ENCODE measurements at regions not wholly inside any gene's neighbourhood (a gene's known extent, or its start where the extent isn't known, plus 50 kb on each side); places are given as distances from the start of the nearest gene placed in this dataset.

DNA sequence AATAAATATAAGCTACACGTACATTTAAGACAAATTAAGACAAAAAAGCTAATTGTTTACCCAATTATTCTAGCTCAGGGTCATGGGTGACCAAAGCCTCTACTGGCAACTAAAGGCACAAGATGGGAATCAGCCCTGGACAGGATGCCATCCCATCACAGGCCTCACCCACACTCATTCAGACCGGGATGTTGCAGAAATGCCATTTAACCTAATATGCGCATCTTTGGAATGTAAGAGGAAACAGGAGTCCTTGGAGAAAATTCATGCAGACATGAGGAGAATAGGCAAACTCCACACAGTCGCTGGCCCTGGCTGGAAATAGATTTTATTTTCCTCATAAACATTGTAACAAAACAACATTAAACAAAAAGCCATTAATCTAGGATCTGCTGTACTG is 2003.8 kb upstream of the CDH9 start:
- TF ChIP-seq CTCF (IDR thresholded peaks at IDR 0.05; ENCODE audit: low read depth, low read length, poor library complexity, severe bottlenecking) (no peak), EZH2phosphoT487 (IDR thresholded peaks at IDR 0.05; ENCODE audit: borderline replicate concordance, low read length) (no peak)
